OCI-M2 (cell line): ENCODE measurements at regions not wholly inside any gene's neighbourhood (a gene's known extent, or its start where the extent isn't known, plus 50 kb on each side); places are given as distances from the start of the nearest gene placed in this dataset.

Experiments
- DNase-seq: peaks from one replicate; lab custom pipeline; 2025; ENCODE audit not compliant: unreplicated experiment; lab: John Stamatoyannopoulos, UW

DNA sequence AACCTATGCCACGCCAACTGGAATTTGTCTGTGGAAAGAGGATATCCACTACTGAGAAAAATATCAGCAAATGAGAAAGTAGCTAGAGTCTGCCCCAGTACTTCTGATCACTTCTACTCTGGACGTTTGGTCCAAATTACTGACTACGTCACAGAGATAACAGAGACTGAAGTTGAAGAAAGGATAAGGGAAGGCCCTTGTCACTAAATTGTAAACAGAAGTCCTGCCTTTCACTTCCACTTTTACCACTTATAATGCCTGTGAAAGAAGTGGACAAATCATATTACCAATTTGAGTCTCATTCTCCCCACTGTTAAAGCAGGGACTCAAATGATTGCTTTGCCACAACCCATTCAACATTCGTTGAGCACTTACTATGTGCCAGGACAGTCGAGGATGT is 173.9 kb upstream of the ERBB4 start:
- no peak for DNase-seq

DNA sequence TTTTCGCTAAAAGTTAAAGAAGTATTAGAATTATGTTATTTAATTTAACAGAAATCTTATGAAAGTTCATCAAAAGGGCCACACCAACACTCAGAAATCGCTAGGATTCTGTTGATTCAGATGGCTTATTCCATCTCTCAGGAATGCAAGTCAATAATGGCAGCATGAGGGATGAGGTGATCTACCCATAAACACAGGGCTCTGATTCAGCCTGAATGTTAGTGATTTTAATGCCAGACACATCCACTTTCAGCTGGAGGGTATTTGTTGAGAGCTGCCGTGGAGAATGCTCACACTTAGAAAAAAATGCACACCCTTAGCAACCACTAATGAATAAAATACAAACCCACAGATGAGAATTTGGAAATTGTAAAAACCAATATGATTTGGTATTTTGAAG is 173.3 kb upstream of the ERBB4 start:
- DNase-seq, result no peak

DNA sequence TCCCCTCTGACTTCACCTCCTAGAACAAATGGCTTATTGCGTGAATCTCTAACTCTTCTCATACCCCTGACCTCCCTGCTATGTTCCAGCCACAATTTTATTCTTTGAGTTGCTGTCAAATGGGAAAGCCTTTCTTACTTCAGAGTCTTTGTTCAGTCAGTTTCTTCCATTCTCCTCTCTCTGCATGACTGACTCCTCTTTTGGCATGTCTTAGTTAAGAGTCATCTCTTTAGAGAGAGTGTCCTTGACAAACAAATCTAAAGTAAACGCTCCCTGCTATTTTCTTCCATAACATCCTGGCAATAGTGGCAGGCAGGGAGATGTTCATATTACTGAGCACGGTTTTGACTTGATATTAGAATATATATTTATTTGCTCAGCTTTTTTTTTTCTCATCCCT is 170.7 kb upstream of the ERBB4 start:
- no peak for DNase-seq

DNA sequence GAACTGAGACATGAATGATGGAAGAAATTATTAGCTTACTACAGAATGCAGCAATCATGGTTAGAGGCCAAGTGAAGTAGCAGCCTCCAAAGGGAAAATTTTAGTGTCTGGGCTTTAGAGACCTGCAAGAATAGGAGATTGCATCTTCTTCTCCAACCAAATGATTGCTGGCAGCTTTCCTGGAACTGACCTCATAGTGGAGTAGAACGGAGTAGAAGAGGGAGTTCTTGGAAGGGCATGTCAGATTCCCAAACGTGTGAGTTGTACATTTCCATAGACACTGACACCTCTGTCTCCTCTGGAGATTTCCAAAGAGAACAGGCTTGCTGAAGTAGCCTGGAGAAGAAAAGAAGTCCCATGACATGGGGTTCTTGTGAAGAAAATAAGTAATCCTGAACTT is 169.8 kb upstream of the ERBB4 start:
- no peak for DNase-seq

DNA sequence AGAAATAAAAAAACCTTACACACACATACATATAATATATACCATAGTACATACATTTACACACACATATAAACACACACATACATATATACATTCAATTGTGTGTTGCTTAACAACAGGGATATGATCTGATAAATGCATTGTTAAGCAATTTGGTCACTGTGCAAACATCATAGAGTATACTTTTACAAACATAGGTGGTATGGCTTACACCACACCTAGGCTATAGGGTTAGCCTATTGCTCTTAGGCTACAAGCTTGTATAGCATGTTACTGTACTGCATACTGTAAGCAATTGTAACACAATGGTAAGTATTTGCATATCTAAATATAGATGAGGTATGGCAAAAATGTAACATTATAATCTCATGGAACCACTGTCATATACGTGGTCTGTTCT is 156.8 kb upstream of the ERBB4 start:
- DNase-seq, result no peak

DNA sequence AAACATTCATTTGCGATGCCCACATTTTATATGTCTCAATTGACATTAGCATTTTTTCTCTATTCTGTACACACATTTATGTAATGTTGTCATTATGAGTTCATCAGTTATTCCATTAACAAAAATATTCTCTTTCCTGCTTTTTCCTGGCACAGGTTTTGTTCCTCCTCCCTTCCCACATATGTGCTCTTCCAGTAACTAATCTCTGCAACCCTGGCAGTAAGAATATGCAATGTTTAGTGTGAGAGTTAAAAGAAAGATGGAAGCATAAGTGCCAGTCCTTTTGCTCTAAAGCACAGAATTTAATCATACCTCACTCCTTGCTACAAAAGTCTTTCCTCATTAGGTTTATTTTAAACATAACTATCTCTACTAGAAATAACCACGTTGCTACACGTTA is 155.8 kb upstream of the ERBB4 start:
- no peak for DNase-seq

DNA sequence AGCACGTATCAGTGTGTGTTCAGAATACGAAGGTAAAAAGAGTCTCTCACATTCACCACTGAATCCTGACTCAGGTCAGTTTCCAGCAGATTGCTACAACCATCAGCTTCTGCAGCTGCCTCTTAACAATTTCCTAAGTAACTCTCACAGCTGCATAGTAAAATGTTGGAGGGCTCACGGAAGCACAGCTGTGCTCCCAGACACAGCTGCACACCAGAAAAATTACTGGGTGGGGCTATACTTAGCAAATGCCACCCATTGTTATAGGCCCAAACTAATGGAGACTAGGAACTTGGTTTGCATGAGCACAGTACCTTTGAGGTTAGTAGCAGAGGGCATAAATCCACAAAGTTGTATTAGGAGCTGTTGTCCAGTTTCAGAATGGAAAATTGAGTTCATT is 153.9 kb upstream of the ERBB4 start:
- DNase-seq, result no peak

DNA sequence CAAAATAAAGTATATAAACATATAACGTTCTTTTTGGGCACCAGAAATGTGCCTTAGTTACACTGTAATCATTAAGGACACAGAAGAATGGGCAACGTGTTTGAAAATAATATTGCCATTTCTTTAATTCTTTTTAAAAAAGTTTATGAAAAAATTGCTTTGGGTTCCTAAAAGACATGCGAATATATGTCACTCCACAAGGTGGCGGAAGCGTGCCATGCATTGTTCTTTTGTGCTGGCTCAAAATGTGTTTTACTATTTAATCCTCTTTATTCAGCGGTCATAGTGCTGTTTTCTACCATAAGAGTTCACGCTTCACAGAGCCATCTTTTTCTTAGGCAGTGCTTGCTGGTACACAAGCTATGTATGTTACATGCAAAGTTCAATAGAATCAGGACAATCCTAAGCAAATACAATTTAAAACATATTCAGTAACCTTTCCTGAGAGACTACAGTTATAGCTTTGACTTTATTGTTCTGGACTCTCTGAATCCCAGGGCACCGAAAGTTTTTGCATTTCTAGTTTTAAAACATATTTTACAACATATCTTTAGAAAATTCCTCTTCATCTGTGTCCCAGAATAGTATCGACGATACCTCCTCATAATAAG is 147.8 kb upstream of the ERBB4 start:
- peak; percentile 18 for DNase-seq

DNA sequence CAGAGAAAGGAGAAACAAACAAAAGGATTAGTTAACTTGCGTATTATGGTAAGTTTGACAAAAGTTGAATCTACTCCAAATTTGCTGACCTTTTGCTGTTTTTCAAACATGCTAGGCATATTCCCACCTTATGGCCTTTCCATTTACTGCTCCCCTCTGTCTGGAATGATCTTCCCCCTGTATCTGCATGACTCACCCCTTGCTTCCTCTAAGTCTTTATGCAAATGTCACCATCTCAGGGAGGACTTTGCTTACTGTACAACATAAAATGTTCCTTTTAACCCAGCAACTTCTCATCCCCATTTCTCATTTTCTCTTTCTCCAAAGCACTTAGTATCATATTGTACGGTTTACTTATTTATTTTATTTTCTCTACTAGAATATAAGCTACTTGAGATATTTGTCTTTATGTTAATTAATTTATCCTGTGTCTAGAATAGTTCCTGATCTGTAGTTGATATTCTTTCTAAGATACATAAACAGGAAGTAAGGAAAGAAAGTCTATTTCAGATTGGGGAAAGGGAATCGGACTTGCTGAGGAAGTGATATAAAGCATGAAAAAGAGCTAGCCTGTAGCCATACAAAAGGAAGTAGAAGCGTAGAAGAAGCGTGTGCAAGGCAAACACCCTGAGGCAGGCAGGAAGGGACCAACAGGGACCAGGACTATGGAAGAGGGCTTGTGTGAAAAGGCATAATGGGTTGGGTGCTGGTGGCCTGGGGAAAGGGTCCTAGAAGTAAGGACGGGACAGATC is 144.9 kb upstream of the ERBB4 start:
- no peak for DNase-seq

DNA sequence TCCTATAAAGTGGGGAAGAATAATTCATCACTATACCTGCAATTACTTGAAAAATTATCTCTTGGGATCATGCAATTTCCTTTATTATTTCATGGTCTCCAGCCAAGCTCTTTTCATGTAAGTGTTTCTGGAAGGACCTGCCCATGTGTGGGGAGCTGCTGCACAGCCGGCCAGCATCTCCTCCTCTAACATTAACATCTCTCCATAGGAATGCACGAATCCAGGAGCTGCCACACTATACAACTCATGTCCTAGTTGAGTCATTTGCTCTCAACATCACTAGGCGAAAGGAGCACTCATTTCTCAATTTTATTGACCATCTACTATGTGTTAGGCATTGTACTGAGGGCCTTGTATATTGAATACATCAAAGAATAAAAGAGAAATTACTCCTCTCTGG is 144.3 kb upstream of the ERBB4 start:
- DNase-seq, result no peak

DNA sequence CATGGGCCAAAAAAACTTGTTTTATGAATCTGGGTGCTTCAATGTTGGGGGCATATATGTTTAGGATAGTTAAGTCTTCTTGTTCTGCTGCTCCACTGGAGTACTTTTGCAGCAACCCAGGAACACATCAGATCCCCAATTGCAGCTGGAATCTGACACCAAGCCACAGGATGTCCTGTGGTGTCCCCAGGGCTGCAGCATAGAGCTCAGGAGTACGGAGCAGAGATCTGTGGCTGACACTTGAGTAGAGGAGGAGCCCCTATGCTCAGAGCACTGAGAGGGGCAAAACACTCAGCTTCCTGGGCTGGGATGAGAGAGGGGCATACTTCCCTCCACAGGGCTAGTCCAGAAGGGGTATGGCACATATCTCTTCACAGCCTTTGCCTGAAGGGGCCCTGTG is 138.9 kb upstream of the ERBB4 start:
- no peak for DNase-seq

DNA sequence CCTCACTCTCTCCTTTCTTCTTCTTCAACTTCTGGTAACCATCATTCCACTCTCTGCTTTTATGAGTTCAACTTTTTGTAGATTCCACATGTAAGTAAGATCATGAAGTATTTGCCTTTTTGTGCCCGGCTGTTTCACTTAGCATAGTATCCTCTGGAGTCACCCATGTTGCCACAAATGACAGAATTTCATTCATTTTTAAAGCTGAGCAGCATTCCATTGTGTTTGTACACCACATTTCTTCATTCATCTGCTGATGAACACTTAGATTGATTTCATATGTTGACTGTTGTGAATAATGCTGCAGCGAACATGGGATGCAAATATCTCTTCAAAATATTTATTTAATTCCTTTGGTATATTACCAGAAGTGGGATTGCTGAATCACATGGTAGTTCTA is 133.6 kb upstream of the ERBB4 start:
- no peak for DNase-seq

DNA sequence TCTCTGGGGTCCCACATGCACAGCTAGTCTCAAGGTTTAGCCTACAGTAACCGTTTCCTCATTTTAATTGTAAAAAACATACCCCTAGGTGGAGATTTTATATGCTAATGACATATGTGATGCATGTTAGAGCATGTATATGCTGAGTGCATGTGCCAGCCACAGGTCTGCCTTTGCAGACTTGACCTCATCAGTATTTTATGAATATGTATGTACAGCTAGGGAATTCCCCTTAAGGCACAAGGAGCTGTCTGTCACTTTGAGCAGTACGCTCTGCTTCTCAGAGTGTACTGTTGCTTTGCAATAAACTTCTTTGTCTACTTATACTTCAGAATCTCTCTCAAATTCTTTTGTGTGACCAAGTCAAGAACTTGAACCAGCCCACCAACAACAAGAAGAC is 131.2 kb upstream of the ERBB4 start:
- DNase-seq, result no peak

DNA sequence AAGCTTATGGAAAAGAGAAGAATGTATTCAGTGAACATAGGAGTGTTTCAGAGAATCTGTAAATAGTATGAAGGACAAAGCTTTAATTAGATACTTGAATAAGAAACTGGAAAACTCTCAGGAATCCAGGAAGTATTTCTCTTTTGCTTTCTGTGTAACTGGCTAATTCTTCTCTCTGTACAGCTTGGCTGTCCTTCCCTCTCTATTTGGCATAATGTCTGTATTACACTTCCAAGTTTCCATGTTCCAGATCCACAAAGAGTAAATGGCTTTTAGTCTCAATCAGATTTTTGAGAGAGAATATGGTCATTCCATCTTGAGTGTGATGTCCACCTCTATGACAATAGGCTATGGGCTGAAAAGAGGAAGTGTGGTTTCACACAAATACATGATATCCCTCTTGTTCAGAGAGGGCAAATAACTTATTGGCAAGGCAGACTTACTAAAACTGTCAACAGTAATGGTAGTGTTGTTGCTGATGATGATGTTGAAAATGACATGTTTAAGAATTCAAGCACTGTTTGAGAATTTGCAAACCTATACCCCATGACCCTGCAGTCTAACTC is 129.2 kb upstream of the ERBB4 start:
- DNase-seq, result no peak

DNA sequence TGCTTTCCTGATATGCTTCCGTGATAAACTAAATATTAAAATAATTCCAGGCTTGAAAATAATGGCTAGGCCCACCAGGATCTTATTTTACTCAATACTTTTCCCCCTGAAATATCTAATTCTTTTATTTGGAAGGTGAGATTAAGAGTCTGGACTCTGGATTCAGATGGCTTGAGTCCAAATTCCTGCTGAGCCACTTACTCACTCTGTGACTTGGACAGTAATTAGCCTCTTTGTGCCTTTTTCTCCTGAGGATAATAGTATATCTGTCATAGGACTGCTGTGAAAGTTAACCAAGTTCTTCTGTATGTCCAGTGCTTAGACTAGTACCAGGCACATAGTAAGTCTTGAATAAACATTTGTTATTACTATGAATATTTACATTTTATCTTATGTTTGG is 127.3 kb upstream of the ERBB4 start:
- no peak for DNase-seq

DNA sequence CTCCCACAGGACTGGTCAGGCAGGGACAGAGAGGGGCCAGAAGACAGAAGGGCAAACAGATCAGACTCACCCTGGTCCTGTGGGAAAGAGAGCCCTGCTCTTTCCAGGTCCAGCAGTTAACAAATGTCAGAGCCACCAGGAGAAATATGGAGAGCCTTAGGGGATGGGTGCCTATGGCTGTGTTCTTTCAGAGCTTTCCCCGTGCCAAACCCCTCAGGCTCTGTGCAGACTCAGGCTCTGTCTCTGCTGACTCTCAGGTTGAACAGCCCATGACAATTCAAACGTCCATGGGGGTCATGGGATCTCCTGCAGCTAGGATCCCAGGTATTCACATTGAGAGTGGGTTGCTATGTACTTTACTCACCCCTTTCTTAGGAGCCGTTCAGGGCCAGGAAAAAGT is 120.8 kb upstream of the ERBB4 start:
- DNase-seq, result no peak

DNA sequence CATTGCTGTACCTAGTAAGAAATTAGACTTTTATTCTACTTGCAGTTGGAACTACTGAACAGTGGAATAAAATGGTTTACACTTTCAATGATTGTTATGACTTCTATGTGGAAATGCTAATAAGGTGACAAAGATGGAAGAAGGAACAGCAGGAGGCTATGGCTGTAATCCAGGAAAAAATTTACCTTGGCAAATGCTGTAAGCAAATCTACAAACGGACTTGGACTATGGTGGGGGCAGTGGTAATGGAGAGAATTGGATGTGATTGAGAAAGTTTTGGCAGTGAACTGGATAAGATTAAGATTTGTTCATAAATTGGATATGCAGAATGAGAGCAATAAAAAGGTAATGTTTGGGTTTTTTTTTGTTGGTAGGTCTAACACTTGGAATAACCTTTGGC is 111.0 kb upstream of the ERBB4 start:
- DNase-seq, result no peak

DNA sequence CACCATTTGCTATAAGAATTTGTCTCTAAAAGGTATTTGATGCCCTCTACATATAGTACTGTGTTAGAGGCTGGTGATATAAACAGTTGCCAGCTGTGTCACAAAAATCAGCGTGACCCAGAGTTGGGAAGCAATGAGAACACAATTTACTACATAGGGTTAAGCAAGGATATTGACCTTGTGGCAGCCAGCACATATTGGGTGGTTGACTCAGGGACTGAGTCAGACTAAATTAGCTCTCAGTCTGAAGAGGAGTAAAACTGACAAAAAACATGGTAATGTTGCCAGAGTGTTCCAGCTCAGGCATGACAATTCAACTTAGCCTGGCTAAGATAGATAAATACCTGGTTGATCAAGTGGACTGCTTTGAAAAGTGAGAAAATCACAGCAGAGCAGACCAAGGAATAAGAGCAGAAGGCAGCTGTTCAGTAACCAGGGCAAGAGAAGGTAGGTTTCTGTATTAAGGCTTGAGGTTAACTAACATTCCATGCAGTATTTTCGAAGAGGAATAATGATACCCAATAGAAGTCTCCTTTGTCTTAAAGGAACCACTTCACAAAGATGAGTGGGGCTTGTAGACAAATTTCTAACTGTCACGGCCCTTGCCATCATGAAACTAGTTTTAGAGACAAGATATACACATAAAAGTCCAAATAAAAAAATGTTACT is 108.2 kb upstream of the ERBB4 start:
- no peak for DNase-seq

DNA sequence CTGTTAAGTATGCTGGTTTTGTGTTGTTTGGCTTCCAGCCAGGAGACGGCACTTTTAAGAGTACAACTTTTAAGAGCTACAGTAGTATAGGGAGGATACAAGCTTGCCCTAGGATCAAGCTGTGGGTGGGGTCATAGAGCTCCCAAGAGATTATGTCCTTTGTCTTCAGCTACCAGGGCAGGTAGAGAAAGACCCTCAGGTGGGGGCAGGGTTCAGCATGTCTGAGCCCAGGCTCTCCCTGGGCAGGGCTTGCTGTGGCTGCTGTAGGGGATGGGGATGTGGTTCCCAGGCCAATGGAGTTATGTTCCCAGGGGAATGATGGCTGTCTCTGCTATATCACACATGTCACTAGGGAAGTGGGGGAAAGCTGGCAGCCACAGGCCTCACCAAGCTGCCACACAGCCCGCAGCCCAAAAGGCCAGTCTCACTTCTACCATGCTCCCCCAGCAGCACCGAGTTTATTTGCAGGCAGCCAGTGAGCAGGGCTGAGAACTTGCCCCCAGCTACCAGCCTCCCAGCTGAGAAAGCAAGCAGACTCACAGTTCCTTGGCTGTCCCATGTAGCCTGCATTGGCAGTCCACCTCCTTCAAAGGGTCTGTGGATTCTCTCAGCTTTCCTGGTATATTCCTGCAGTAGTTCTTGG is 105.7 kb upstream of the ERBB4 start:
- no peak for DNase-seq

DNA sequence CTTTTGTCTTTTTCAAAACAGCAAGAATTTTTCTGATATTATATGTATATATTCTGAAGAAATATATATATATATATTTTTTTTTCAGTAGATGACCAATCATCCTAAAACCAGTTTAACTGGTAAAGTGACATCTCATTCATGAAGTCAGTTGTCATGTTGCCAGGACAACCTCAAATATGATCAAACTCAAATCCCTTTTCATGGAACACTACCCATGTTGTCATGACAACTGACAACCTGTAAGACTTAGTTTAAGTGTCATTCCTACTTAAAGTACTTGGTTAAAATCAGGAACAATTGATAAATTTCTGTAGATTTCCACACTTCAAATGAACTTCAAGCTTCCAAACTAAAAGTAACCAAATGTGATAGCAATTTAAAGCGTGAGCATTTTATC is 101.8 kb upstream of the ERBB4 start:
- DNase-seq, result no peak

DNA sequence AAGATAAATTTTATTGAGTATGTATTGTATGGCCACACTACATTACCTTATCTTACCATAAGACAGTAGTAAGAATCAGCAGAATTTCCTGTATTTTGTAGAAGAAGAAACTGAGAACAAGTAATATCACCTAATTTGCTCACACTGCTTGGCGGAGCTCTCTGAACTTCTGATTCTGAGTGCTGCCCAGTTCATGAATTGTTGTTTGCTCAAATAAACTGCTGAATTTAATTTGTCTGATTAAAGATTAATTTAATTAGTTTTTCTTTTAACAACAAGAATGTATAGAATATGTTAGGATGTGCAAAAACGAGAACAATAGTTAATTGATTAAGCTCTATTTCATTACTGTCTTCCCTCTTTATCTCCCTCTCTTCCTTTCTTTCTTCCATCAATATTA is 100.1 kb upstream of the ERBB4 start:
- no peak for DNase-seq

DNA sequence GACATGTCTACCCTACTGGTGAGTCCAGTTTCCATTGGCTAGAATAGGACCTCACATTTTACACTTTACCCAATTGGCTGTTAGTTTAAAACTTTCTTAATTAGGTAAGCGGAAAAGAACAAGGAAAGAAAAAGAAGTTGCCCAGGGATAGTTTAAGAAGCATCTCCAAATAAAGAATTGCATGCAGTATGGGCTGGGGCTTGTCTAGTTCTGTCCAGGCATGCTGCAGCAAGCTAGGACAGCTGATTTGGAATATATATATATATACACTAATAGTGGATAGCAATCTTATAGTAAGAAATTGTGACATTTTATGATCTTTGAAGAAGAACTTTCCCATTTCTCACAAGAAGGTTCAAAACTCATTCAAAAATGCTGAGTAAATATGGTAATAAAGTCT is 90.0 kb upstream of the ERBB4 start:
- no peak for DNase-seq
